ENCODE measurements at regions not wholly inside any gene's neighbourhood (a gene's known extent, or its start where the extent isn't known, plus 50 kb on each side); places are given as distances from the start of the nearest gene placed in this dataset.
"Not testable (repeated sequence)": the region's sequence is repeated elsewhere in the genome, so short reads cannot be mapped to it uniquely, and the experiment has no call there.

DNA sequence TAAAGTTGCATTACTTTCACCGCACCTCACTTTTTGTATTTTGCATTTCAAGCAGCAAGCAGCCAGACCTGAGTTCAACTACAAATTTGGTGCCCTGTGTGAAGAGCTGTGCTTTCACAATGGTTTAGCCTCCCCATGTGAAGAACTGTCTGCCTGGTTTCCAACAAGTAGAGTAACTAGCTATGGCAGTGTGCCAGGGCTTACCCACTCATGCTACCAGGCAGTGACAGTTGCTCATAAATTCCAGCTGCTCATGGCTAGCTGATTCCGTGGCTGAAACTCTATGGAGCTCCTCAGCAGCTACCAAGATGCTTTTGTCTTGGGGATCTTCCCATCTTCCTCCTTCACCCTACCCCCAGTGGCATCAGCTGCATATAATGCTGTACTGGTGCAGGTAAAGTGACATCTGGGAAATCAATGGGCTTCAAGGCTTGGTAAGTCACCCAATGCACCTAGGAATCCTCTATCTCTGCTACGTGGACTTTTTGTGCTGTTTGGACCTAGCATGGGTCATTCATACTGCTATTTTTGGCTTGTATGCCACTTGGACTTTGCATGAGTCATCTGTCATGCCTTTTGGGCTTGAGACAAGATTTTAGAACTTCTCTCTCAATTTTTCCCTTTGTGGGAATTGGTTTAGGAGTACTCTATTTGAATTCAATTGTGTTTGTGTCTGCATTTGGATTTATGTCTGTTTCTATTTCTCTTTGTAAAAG, 176.5 kb upstream of the GJE1 start:
- Histone ChIP-seq H3K27ac (ENCODE audit: low read depth, low read length) (no peak overlapping the region), H3K9ac (ENCODE audit: low read length in 5 of 5) (no peak overlapping the region), H3K4me3 (ENCODE audit: low read depth in 1 of 5, low read length in 5 of 5) (no peak overlapping the region), H3K27me3 (ENCODE audit: control insufficient read depth in 5 of 5, insufficient read depth in 4 of 5, low read length in 5 of 5) (no peaks in the 10 kb centered on the region), H3K9me3 (ENCODE audit: control insufficient read depth in 5 of 5, low read length in 5 of 5) (peaks cover 0 to 14% (median 4%) of the 10 kb centered on the region in 5 donors), H3K4me1 (ENCODE audit: control insufficient read depth in 5 of 5, insufficient read depth in 5 of 5, low read length in 5 of 5) (peaks cover 0 to 6% (median 0%) of the 10 kb centered on the region in 5 donors), H3K36me3 (ENCODE audit: control insufficient read depth in 5 of 5, insufficient read depth in 5 of 5, low read length in 5 of 5) (no peaks in the 10 kb centered on the region)

DNA sequence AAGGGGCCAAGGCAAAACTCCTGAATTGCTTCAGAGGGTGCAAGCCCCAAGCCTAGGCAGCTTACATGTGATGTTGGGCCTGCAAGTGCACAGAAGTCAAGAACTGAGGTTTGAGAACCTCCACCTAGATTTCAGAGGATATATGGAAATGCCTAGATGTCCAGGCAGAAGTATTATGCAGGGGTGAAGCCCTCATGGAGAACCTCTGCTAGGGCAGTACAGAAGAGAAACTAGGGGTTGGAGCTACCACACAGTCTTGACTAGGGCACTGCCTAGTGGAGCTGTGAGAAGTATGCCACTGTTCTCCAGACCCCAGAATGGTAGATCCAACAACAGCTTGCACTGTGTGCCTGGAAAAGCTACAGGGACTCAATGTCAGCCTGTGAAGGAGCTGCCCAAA, 179.7 kb upstream of the GJE1 start:
- no peak overlapping the region for H3K27ac ChIP-seq (ENCODE audit: low read depth, low read length)
- no peak overlapping the region for H3K9ac ChIP-seq (ENCODE audit: low read length in 5 of 5)
- no peaks in the 10 kb centered on the region for H3K27me3 ChIP-seq (ENCODE audit: control insufficient read depth in 5 of 5, insufficient read depth in 4 of 5, low read length in 5 of 5)
- no peak overlapping the region for H3K4me3 ChIP-seq (ENCODE audit: low read depth in 1 of 5, low read length in 5 of 5)
- H3K4me1 ChIP-seq (ENCODE audit: control insufficient read depth in 5 of 5, insufficient read depth in 5 of 5, low read length in 5 of 5) = peaks cover 0 to 6% (median 0%) of the 10 kb centered on the region in 5 donors
- peaks cover 0 to 14% (median 4%) of the 10 kb centered on the region in 5 donors for H3K9me3 ChIP-seq (ENCODE audit: control insufficient read depth in 5 of 5, low read length in 5 of 5)
- H3K36me3 ChIP-seq (ENCODE audit: control insufficient read depth in 5 of 5, insufficient read depth in 5 of 5, low read length in 5 of 5) = no peaks in the 10 kb centered on the region

DNA sequence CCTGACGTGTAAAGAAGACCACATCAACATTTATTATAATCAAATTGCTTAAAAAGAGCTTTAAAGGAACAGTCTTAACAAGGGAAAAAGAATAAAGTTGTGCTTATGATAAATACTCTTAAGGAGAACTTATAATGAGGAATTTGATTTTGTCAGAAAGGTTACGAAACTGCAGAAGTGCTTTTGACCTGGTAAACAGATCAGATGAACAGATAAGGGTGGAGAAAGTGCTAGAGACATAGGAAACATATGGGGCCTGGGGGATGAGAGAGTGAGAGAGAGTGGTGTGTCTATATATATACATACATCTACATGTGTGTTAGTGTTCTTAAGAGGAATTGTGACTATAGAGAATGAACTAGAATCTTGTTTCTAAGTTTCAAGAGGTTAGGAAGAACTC, 186.2 kb upstream of the GJE1 start:
- Histone ChIP-seq H3K4me3 (ENCODE audit: low read depth in 1 of 5, low read length in 5 of 5) (no peak overlapping the region), H3K36me3 (ENCODE audit: control insufficient read depth in 5 of 5, insufficient read depth in 5 of 5, low read length in 5 of 5) (no peaks in the 10 kb centered on the region)

DNA sequence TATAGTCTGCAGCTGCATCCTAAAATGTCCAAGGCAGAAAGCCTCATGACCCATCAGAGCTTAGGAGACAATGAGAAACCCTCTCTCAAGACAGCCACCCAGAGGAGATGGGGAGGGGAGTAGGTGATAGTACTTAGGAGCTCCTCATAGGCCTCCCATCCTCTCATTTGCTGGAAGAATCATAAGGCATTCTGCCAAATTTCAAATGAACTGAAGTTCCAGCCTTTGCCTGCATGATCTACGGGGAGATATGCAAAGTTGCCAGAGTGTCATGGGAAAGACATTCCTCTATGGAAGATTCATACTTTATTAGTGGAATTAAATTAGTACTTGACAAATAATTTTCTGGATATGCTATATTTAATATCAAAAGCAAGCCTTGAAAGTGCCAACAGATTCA, 194.1 kb upstream of the GJE1 start:
- H3K27ac ChIP-seq (ENCODE audit: low read depth, low read length) = no peak overlapping the region
- H3K4me1 ChIP-seq (ENCODE audit: control insufficient read depth in 5 of 5, insufficient read depth in 5 of 5, low read length in 5 of 5) = no peaks in the 10 kb centered on the region
- H3K9me3 ChIP-seq (ENCODE audit: control insufficient read depth in 5 of 5, low read length in 5 of 5) = peaks cover 0 to 6% (median 2%) of the 10 kb centered on the region in 5 donors
- no peak overlapping the region for H3K4me3 ChIP-seq (ENCODE audit: low read depth in 1 of 5, low read length in 5 of 5)
- no peaks in the 10 kb centered on the region for H3K27me3 ChIP-seq (ENCODE audit: control insufficient read depth in 5 of 5, insufficient read depth in 4 of 5, low read length in 5 of 5)
- H3K9ac ChIP-seq (ENCODE audit: low read length in 5 of 5) = no peak overlapping the region
- H3K36me3 ChIP-seq (ENCODE audit: control insufficient read depth in 5 of 5, insufficient read depth in 5 of 5, low read length in 5 of 5) = no peaks in the 10 kb centered on the region

More for the DNA sequence above, 186.2 kb upstream of the GJE1 start:
- H3K9me3 ChIP-seq (ENCODE audit: control insufficient read depth in 5 of 5, low read length in 5 of 5) = peaks cover 0 to 14% (median 5%) of the 10 kb centered on the region in 5 donors
- no peaks in the 10 kb centered on the region for H3K27me3 ChIP-seq (ENCODE audit: control insufficient read depth in 5 of 5, insufficient read depth in 4 of 5, low read length in 5 of 5)
- H3K27ac ChIP-seq (ENCODE audit: low read depth, low read length) = no peak overlapping the region
- peaks cover 0 to 5% (median 0%) of the 10 kb centered on the region in 5 donors for H3K4me1 ChIP-seq (ENCODE audit: control insufficient read depth in 5 of 5, insufficient read depth in 5 of 5, low read length in 5 of 5)
- no peak overlapping the region for H3K9ac ChIP-seq (ENCODE audit: low read length in 5 of 5)

DNA sequence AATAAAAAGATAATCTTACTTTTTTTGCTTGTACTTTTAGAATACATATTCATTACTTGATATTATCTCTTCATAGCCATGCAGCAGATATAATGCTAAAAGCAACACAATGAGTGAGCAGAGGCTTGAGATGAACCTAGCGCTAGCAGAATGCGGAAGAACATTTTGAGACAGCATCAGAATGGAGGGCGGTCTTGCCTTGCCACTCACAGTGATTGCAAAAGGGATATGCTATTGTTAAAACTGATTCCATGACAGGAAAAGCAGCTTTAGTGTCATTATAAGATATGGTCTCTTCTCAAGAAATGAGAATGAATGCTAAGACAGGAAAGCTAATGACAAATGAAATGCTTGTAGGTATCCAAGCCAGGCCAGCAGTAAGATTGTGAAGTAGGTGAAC, 200.0 kb upstream of the GJE1 start:
- no peak overlapping the region for H3K9ac ChIP-seq (ENCODE audit: low read length in 5 of 5)
- H3K4me3 ChIP-seq (ENCODE audit: low read depth in 1 of 5, low read length in 5 of 5) = no peak overlapping the region
- no peaks in the 10 kb centered on the region for H3K9me3 ChIP-seq (ENCODE audit: control insufficient read depth in 5 of 5, low read length in 5 of 5)
- H3K4me1 ChIP-seq (ENCODE audit: control insufficient read depth in 5 of 5, insufficient read depth in 5 of 5, low read length in 5 of 5) = no peaks in the 10 kb centered on the region
- no peaks in the 10 kb centered on the region for H3K27me3 ChIP-seq (ENCODE audit: control insufficient read depth in 5 of 5, insufficient read depth in 4 of 5, low read length in 5 of 5)
- no peak overlapping the region for H3K27ac ChIP-seq (ENCODE audit: low read depth, low read length)
- H3K36me3 ChIP-seq (ENCODE audit: control insufficient read depth in 5 of 5, insufficient read depth in 5 of 5, low read length in 5 of 5) = no peaks in the 10 kb centered on the region

DNA sequence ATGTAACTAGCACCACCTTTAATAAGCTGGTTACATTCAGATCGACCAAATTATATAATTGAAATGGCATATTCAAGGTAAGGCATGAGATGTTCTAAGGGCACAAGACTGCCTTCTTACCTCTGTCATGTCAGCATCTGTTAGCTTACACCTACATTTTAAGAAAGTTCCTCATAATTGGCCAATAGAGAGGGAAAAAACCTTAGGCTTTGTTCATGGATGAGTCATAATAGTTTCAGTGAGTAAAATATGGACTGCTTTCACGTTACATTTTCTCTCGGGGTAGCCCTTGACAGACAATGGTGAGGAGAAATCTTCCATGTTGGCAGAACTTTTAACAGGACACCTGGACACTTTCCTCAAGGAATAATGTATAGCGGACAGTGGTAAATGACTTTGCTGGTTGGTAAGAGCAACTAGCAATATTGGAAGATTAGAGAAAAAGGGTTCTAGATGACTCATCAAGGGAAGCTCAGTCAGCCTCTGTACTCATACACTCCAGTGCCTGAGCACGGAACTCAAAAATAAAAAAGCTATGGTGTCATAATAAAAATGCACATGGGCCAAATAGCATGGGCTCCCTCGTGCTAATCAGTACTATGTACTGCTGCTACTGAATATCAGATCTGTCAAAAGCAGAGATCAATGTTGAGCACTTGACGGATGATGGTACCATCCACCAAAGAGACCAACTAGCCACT, 206.4 kb upstream of the GJE1 start:
- not testable (repeated sequence) for H3K36me3 ChIP-seq (ENCODE audit: control insufficient read depth in 5 of 5, insufficient read depth in 5 of 5, low read length in 5 of 5); H3K4me1 ChIP-seq (ENCODE audit: control insufficient read depth in 5 of 5, insufficient read depth in 5 of 5, low read length in 5 of 5); H3K27ac ChIP-seq (ENCODE audit: low read depth, low read length); H3K9me3 ChIP-seq (ENCODE audit: control insufficient read depth in 5 of 5, low read length in 5 of 5); H3K4me3 ChIP-seq (ENCODE audit: low read depth in 1 of 5, low read length in 5 of 5); H3K9ac ChIP-seq (ENCODE audit: low read length in 5 of 5); H3K27me3 ChIP-seq (ENCODE audit: control insufficient read depth in 5 of 5, insufficient read depth in 4 of 5, low read length in 5 of 5)

DNA sequence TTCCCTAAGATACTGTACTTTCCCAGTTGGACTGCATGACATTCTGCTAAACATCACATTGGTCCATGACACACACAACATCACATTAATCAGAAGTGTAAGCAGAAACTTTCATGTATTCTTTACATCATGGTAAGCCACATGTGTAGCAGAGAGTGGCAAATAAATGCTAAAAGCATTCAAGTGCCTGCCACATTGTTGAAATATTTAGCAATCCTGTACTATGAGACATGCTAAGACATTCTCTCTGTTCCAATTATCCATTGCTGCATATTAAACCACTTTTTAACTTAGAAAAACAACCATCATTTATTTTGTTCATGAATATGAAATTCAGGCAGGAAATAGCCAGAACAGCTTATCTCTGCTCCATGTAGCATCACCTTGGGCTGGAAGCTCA, 207.7 kb upstream of the GJE1 start:
- Histone ChIP-seq H3K9me3 (ENCODE audit: control insufficient read depth in 5 of 5, low read length in 5 of 5) (peaks cover 0 to 6% (median 0%) of the 10 kb centered on the region in 5 donors), H3K27me3 (ENCODE audit: control insufficient read depth in 5 of 5, insufficient read depth in 4 of 5, low read length in 5 of 5) (no peaks in the 10 kb centered on the region), H3K4me3 (ENCODE audit: low read depth in 1 of 5, low read length in 5 of 5) (no peak overlapping the region), H3K27ac (ENCODE audit: low read depth, low read length) (no peak overlapping the region), H3K4me1 (ENCODE audit: control insufficient read depth in 5 of 5, insufficient read depth in 5 of 5, low read length in 5 of 5) (no peaks in the 10 kb centered on the region), H3K36me3 (ENCODE audit: control insufficient read depth in 5 of 5, insufficient read depth in 5 of 5, low read length in 5 of 5) (no peaks in the 10 kb centered on the region), H3K9ac (ENCODE audit: low read length in 5 of 5) (no peak overlapping the region)

DNA sequence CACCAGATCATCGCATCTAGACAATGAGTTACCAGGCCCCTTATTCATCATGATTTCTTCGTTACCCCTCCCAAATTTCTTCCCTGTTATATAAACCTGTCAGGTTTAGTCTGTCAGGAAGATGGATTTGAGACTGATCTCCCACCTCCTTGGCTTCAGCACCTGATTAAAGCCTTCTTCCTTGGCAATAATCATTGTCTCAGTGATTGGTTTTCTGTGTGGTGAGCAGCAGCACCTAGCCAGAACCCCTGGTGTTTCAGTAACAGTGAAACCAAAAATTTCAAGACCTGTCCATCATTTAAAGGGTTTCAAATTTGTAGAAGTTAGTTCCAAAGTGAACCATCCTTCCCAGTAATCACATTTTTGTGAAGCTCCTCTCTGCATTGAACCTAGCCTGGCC, 209.8 kb upstream of the GJE1 start:
- Histone ChIP-seq H3K27me3 (ENCODE audit: control insufficient read depth in 5 of 5, insufficient read depth in 4 of 5, low read length in 5 of 5) (no peaks in the 10 kb centered on the region), H3K36me3 (ENCODE audit: control insufficient read depth in 5 of 5, insufficient read depth in 5 of 5, low read length in 5 of 5) (no peaks in the 10 kb centered on the region), H3K4me1 (ENCODE audit: control insufficient read depth in 5 of 5, insufficient read depth in 5 of 5, low read length in 5 of 5) (no peaks in the 10 kb centered on the region), H3K9me3 (ENCODE audit: control insufficient read depth in 5 of 5, low read length in 5 of 5) (peaks cover 0 to 6% (median 0%) of the 10 kb centered on the region in 5 donors), H3K4me3 (ENCODE audit: low read depth in 1 of 5, low read length in 5 of 5) (no peak overlapping the region), H3K9ac (ENCODE audit: low read length in 5 of 5) (no peak overlapping the region), H3K27ac (ENCODE audit: low read depth, low read length) (no peak overlapping the region)

DNA sequence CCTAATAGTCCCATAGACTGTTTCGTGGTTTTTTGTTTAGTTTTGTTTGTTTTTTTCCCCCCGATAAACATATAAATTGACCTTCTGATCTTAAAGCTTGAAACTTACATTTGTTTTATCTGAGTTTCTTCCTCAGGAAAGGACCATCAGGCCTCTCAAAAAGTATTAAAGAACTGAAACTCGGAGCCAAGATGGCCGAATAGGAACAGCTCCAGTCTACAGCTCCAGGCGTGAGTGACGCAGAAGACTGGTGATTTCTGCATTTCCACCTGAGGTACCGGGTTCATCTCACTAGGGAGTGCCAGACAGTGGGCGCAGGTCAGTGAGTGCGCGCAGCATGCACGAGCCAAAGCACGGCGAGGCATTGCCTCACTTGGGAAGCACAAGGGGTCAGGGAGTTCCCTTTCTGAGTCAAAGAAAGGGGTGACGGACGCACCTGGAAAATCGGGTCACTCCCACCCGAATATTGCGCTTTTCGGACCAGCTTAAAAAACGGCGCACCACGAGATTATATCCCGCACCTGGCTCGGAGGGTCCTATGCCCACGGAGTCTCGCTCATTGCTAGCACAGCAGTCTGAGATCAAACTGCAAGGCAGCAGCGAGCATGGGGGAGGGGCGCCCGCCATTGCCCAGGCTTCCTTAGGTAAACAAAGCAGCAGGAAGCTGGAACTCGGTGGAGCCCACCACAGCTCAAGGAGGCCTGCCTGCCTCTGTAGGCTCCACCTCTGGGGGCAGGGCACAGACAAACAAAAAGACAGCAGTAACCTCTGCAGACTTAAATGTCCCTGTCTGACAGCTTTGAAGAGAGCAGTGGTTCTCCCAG, 215.8 kb upstream of the GJE1 start:
- not testable (repeated sequence) for H3K27ac ChIP-seq (ENCODE audit: low read depth, low read length)

DNA sequence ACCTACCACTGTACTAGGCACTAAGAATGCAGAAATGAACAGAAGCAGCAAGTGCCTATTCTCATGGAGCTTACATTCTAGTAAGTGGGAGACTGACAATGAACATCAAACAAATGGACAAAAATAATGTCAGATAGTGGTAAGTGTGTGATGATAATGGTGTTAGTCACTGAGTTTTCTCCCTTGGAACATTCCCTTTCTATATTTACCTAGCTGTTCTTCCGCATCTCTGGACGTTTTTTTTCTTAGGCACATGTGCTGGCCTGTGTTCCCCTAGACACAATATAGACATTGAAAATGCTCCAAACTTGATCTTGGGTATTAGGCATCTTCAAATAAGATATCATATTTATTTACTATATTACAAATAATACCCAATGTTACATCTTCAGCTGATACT, 218.1 kb upstream of the GJE1 start:
- H3K9ac ChIP-seq (ENCODE audit: low read length in 5 of 5) = no peak overlapping the region
- H3K9me3 ChIP-seq (ENCODE audit: control insufficient read depth in 5 of 5, low read length in 5 of 5) = no peaks in the 10 kb centered on the region

More for the DNA sequence above, 215.8 kb upstream of the GJE1 start:
- not testable (repeated sequence) for H3K36me3 ChIP-seq (ENCODE audit: control insufficient read depth in 5 of 5, insufficient read depth in 5 of 5, low read length in 5 of 5); H3K4me1 ChIP-seq (ENCODE audit: control insufficient read depth in 5 of 5, insufficient read depth in 5 of 5, low read length in 5 of 5); H3K4me3 ChIP-seq (ENCODE audit: low read depth in 1 of 5, low read length in 5 of 5); H3K9me3 ChIP-seq (ENCODE audit: control insufficient read depth in 5 of 5, low read length in 5 of 5); H3K9ac ChIP-seq (ENCODE audit: low read length in 5 of 5); H3K27me3 ChIP-seq (ENCODE audit: control insufficient read depth in 5 of 5, insufficient read depth in 4 of 5, low read length in 5 of 5)

More for the DNA sequence above, 218.1 kb upstream of the GJE1 start:
- no peak overlapping the region for H3K4me3 ChIP-seq (ENCODE audit: low read depth in 1 of 5, low read length in 5 of 5)
- H3K4me1 ChIP-seq (ENCODE audit: control insufficient read depth in 5 of 5, insufficient read depth in 5 of 5, low read length in 5 of 5) = no peaks in the 10 kb centered on the region
- no peak overlapping the region for H3K27ac ChIP-seq (ENCODE audit: low read depth, low read length)
- no peaks in the 10 kb centered on the region for H3K27me3 ChIP-seq (ENCODE audit: control insufficient read depth in 5 of 5, insufficient read depth in 4 of 5, low read length in 5 of 5)
- H3K36me3 ChIP-seq (ENCODE audit: control insufficient read depth in 5 of 5, insufficient read depth in 5 of 5, low read length in 5 of 5) = no peaks in the 10 kb centered on the region
